K562 (cell line): ENCODE measurements at regions not wholly inside any gene's neighbourhood (a gene's known extent, or its start where the extent isn't known, plus 50 kb on each side); places are given as distances from the start of the nearest gene placed in this dataset.

Source experiments
- ATAC-seq: fragments of 200-7000 bp; cut with Tn5 transposase; 3 replicates; pipeline ENCODE4 v1.9.1; 2020; ENCODE audit warnings: moderate library complexity
- BruUV-seq: library from RNA; stranded (reverse); fragments of 400-500 nt; replicated peaks from 2 replicates; lab custom pipeline; 2021; lab: Mats Ljungman, UMichigan
- CTCF ChIA-PET: fragments of 300-600 bp; formaldehyde crosslinking; extraction: SDS; loops from one replicate; lab custom pipeline; 2021; ENCODE audit warnings: low intra/inter-chr PET ratio; lab: Yijun Ruan, JAX
- POLR2A ChIA-PET: fragments of 300-600, 350-650 bp; sonication (Branson Sonifier 250); formaldehyde crosslinking; extraction: SDS; loops from one replicate; lab custom pipeline; 2021; ENCODE audit warnings: antibody characterized with exemption, inconsistent platforms; lab: Yijun Ruan, JAX
- DNase-seq, 4 experiments: peaks; one replicate each; pipeline versions ENCODE4 v3.0.0 to v3.0.0-alpha.2; 2011 to 2018; ENCODE audit warnings: low spot score in 3 of 4, mixed read lengths in 3 of 4; ENCODE audit errors: extremely low read depth in 1 of 4
- FAIRE-seq: peaks from 2 replicates; lab custom pipeline; 2011; peaks lifted over from hg19 to GRCh38; lab: Jason Lieb, UNC
- H2AFZ ChIP-seq: 2 replicates; pipeline ENCODE4 v1.6.0; 2011; ENCODE audit warnings: low read depth, low read length, control low read depth, inconsistent platforms
- H3K27ac ChIP-seq: fragments of 200-600 bp; 3 replicates; pipeline ENCODE4 v1.8.0; 2011; ENCODE audit warnings: low read depth, mild to moderate bottlenecking, control low read depth, inconsistent platforms, low read length, moderate library complexity, mixed read lengths; ENCODE audit errors: extremely low read depth
- H3K27me3 ChIP-seq, 2 experiments: fragments of 300-600 bp in 1 of 2; 2 replicates in 1 of 2; 3 replicates in 1 of 2; pipeline versions ENCODE4 v1.6.0 to v1.8.0; 2011; ENCODE audit warnings: inconsistent platforms in 2 of 2, low read length in 2 of 2, mild to moderate bottlenecking in 1 of 2, mixed read lengths in 1 of 2, moderate library complexity in 1 of 2; ENCODE audit not compliant: control insufficient read depth in 2 of 2, insufficient read depth in 2 of 2
- H3K36me3 ChIP-seq: fragments of 300-600 bp; 3 replicates; pipeline ENCODE4 v1.8.0; 2011; ENCODE audit warnings: mild to moderate bottlenecking, low read length, inconsistent platforms; ENCODE audit not compliant: control insufficient read depth, insufficient read depth
- H3K4me1 ChIP-seq, 2 experiments: fragments of 200-600 bp in 1 of 2; replicated peaks in 1 of 2; 2 replicates in 1 of 2; 3 replicates in 1 of 2; pipeline versions ENCODE4 v1.5.1 to v1.8.0; 2011; ENCODE audit warnings: inconsistent platforms in 2 of 2, low read length in 2 of 2, mild to moderate bottlenecking in 1 of 2, mixed read lengths in 1 of 2, moderate library complexity in 1 of 2; ENCODE audit not compliant: control insufficient read depth in 2 of 2, insufficient read depth in 2 of 2
- H3K4me2 ChIP-seq: 2 replicates; pipeline ENCODE4 v1.6.1; 2011; ENCODE audit warnings: low read length, control low read depth, inconsistent platforms, mixed read lengths; ENCODE audit not compliant: insufficient read depth
- H3K4me3 ChIP-seq: fragments of 200-600 bp; sonication (generic), shearing (Covaris generic); 2 replicates; pipeline ENCODE4 v1.5.1; 2016; ENCODE audit warnings: control low read depth, inconsistent platforms
- H3K79me2 ChIP-seq: fragments of 200-600 bp; 3 replicates; pipeline ENCODE4 v1.8.0; 2011; ENCODE audit warnings: low read length, inconsistent platforms; ENCODE audit not compliant: control insufficient read depth, insufficient read depth
- H3K9ac ChIP-seq, 2 experiments: 2 replicates each; pipeline versions ENCODE4 v1.6.0 to v1.6.1; 2011; ENCODE audit warnings: low read depth in 2 of 2, low read length in 2 of 2, control low read depth in 1 of 2, inconsistent platforms in 1 of 2, mild to moderate bottlenecking in 1 of 2, mixed read lengths in 1 of 2; ENCODE audit not compliant: insufficient read depth in 1 of 2
- H3K9me1 ChIP-seq: one replicate; pipeline ENCODE4 v1.6.0; 2011; ENCODE audit warnings: inconsistent platforms, mild to moderate bottlenecking, low read length, moderate library complexity; ENCODE audit not compliant: control insufficient read depth, insufficient read depth
- H3K9me3 ChIP-seq: replicated peaks from 2 replicates; pipeline ENCODE4 v1.5.1; 2011; ENCODE audit warnings: low read depth, low read length, inconsistent platforms; ENCODE audit not compliant: control insufficient read depth, insufficient read depth
- H4K20me1 ChIP-seq: replicated peaks from 2 replicates; pipeline ENCODE4 v1.6.1; 2011; ENCODE audit warnings: low read length, inconsistent platforms, mixed read lengths; ENCODE audit not compliant: control insufficient read depth, insufficient read depth
- ARID1B ChIP-seq: fragments of 450-650 bp; IDR thresholded peaks from 2 replicates; pipeline ENCODE4 v1.6.1; 2016; ENCODE audit warnings: antibody characterized with exemption, mild to moderate bottlenecking, inconsistent platforms
- ETV6 ChIP-seq, 3 experiments: fragments of 150-350 bp in 1 of 3; sonication (generic) in 1 of 3; formaldehyde crosslinking in 1 of 3; IDR thresholded peaks; 2 replicates each; pipeline versions ENCODE4 v1.6.1 to v1.8.0; 2014 to 2022; ENCODE audit warnings: borderline replicate concordance in 2 of 3, low read depth in 2 of 3, antibody characterized with exemption in 1 of 3, low read length in 1 of 3, mild to moderate bottlenecking in 1 of 3, missing genetic modification reagents in 1 of 3
- MCM5 ChIP-seq: fragments of 450-650 bp; IDR thresholded peaks from 2 replicates; pipeline ENCODE4 v1.6.1; 2016; ENCODE audit warnings: low read depth
- MEF2A ChIP-seq: IDR thresholded peaks from 2 replicates; pipeline ENCODE4 v1.6.1; 2011; ENCODE audit warnings: low read depth, mild to moderate bottlenecking, low read length, moderate library complexity; ENCODE audit not compliant: control insufficient read depth
- RBM34 ChIP-seq: fragments of 200-400 bp; formaldehyde crosslinking; IDR thresholded peaks from 2 replicates; pipeline ENCODE4 v1.6.1; 2018; ENCODE audit warnings: low read length, borderline replicate concordance; ENCODE audit not compliant: insufficient read depth
- ZNF175 ChIP-seq: fragments of 200-800 bp; sonication (Bioruptor generic); IDR thresholded peaks from 2 replicates; pipeline ENCODE4 v1.6.1; 2016; ENCODE audit warnings: low read depth, mild to moderate bottlenecking, missing genetic modification characterization, missing compliant biosample characterization
- ZNF3 ChIP-seq: fragments of 250-450 bp; sonication (Bioruptor Pico); IDR thresholded peaks from 2 replicates; pipeline ENCODE4 v1.5.0; 2021; ENCODE audit warnings: mild to moderate bottlenecking, moderate library complexity
- ZNF668 ChIP-seq: fragments of 250-450 bp; sonication (Bioruptor Pico); IDR thresholded peaks from 2 replicates; pipeline ENCODE4 v1.8.0; 2022; ENCODE audit warnings: mild to moderate bottlenecking, inconsistent platforms
- WGBS: fragments of 100-300 bp; shearing (Covaris generic); methylation state at CpG from one replicate; pipeline ENCODE4 v1.1.6; 2016; ENCODE audit warnings: low coverage, mixed read lengths; ENCODE audit not compliant: insufficient coverage; ENCODE audit errors: missing lambda C conversion rate; 5-methylcytosine and 5-hydroxymethylcytosine counted together
- in situ Hi-C: fragments of 300-500 bp; cut with MboI; formaldehyde crosslinking; loops from 4 replicates; pipeline ENCODE4 v1.15.0; 2018; ENCODE audit warnings: inconsistent platforms, mixed read lengths
- intact Hi-C: fragments of 100-400 bp; cut with micrococcal nuclease; formaldehyde crosslinking; loops from 2 replicates; pipeline ENCODE4 v1.14.2; 2022

- DNase-seq = no peak
- no peaks in the 10 kb centered on the region for H3K9me3 ChIP-seq
- no peak overlapping the region for H3K27ac ChIP-seq
- no peak for TF ChIP-seq ZNF668 (CRISPR knock-in tag)
- no peak for TF ChIP-seq RBM34
- TF ChIP-seq ARID1B = no peak
- TF ChIP-seq ETV6 (IDR thresholded peaks at IDR 0.05; ENCODE audit: borderline replicate concordance in 1 of 2, low read depth in 2 of 2, low read length in 1 of 2) = no peak
- no peak for TF ChIP-seq ETV6 (CRISPR knock-in tag; IDR thresholded peaks at IDR 0.05; ENCODE audit: borderline replicate concordance)
- no peak for TF ChIP-seq MCM5
- TF ChIP-seq ZNF3 (CRISPR knock-in tag) = no peak
- TF ChIP-seq MEF2A = no peak
- 0 out of 2 replicates have a peak, but pooled peaks have one; percentile 36 for TF ChIP-seq ZNF175 (CRISPR knock-in tag)
- TF ChIP-seq, all 486 proteins: peak for 1
- H3K9me1 ChIP-seq = no peaks in the 10 kb centered on the region
- ATAC-seq = no peak
- H3K79me2 ChIP-seq = no peaks in the 10 kb centered on the region
- in situ Hi-C loops = no loop called here
- no peak overlapping the region for H3K4me2 ChIP-seq
- no peak for FAIRE-seq
- H3K27me3 ChIP-seq = no peaks in the 10 kb centered on the region
- intact Hi-C loops = no loop called here
- H3K9ac ChIP-seq = no peak overlapping the region
- ChIA-PET CTCF (no interaction called here), POLR2A (no interaction called here)
- H2AFZ ChIP-seq = no peak overlapping the region
- H3K4me1 ChIP-seq = no peaks in the 10 kb centered on the region
- no peak overlapping the region for H3K4me3 ChIP-seq
- no TSS peak for BruUV-seq
- 4% methylated on average over 5 of the region's 5 CpGs for WGBS
- no peaks in the 10 kb centered on the region for H4K20me1 ChIP-seq
- H3K36me3 ChIP-seq = no peaks in the 10 kb centered on the region
Observed at GRCh38 chr10:109743146-109743545, 180.2 kb downstream of the XPNPEP1 start.
